Ovary (tissue), 3 donors: ENCODE measurements at regions not wholly inside any gene's neighbourhood (a gene's known extent, or its start where the extent isn't known, plus 50 kb on each side); places are given as distances from the start of the nearest gene placed in this dataset.

ENCODE experiments used
- EP300 ChIP-seq: sonication (generic); formaldehyde crosslinking; IDR thresholded peaks from one replicate; pipeline ENCODE4 v1.6.1; 2017; ENCODE audit warnings: antibody characterized with exemption
- POLR2A ChIP-seq: fragments of 450-650 bp; IDR thresholded peaks from one replicate; pipeline ENCODE4 v1.6.1; 2017; ENCODE audit warnings: antibody characterized with exemption, mild to moderate bottlenecking, moderate library complexity
- TF ChIP-seq, protein P1 (sequence below), 3 donors: fragments of 450-650 bp in 2 of 3; fragments of 200-600 bp in 1 of 3; IDR thresholded peaks; one replicate each; pipeline versions ENCODE4 v1.5.1 to v1.8.0; 2016 to 2022; ENCODE audit warnings: antibody characterized with exemption in 3 of 3, mild to moderate bottlenecking in 1 of 3
- donor health status: DM: no; HTN: no; CAD: no.

GRCh38 chr5:130706696-130707095 lies 458.4 kb downstream of the HINT1 start:
- TF ChIP-seq, protein P1, sequence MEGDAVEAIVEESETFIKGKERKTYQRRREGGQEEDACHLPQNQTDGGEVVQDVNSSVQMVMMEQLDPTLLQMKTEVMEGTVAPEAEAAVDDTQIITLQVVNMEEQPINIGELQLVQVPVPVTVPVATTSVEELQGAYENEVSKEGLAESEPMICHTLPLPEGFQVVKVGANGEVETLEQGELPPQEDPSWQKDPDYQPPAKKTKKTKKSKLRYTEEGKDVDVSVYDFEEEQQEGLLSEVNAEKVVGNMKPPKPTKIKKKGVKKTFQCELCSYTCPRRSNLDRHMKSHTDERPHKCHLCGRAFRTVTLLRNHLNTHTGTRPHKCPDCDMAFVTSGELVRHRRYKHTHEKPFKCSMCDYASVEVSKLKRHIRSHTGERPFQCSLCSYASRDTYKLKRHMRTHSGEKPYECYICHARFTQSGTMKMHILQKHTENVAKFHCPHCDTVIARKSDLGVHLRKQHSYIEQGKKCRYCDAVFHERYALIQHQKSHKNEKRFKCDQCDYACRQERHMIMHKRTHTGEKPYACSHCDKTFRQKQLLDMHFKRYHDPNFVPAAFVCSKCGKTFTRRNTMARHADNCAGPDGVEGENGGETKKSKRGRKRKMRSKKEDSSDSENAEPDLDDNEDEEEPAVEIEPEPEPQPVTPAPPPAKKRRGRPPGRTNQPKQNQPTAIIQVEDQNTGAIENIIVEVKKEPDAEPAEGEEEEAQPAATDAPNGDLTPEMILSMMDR (IDR thresholded peaks at IDR 0.05): no peak
- TF ChIP-seq POLR2A (no peak), EP300 (no peak)
